ENCODE measurements at regions not wholly inside any gene's neighbourhood (a gene's known extent, or its start where the extent isn't known, plus 50 kb on each side); places are given as distances from the start of the nearest gene placed in this dataset.

DNA sequence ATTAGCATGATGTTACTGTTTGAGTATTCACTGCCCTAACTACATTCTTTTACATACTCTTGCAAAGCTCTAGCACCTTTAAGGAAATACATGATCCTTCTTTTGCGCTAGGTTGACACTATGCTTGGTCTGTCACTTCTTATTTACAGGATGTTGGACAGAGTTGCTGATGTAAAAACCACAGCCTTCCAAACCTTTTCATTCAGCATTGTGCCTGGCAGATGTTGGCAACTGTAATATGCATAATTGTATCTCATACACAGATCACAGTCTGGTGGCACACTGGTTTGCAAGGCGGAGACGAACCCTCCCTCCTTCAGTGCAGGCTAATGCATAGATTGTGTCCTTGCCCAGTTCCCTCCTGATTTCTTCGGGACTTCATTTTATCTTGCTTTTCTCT lies 224.1 kb downstream of the SNX19 start:
- no peak for TF ChIP-seq RXRA (IDR thresholded peaks at IDR 0.05)
- TF ChIP-seq YY1 (IDR thresholded peaks at IDR 0.05): no peak
- TF ChIP-seq, protein P1, sequence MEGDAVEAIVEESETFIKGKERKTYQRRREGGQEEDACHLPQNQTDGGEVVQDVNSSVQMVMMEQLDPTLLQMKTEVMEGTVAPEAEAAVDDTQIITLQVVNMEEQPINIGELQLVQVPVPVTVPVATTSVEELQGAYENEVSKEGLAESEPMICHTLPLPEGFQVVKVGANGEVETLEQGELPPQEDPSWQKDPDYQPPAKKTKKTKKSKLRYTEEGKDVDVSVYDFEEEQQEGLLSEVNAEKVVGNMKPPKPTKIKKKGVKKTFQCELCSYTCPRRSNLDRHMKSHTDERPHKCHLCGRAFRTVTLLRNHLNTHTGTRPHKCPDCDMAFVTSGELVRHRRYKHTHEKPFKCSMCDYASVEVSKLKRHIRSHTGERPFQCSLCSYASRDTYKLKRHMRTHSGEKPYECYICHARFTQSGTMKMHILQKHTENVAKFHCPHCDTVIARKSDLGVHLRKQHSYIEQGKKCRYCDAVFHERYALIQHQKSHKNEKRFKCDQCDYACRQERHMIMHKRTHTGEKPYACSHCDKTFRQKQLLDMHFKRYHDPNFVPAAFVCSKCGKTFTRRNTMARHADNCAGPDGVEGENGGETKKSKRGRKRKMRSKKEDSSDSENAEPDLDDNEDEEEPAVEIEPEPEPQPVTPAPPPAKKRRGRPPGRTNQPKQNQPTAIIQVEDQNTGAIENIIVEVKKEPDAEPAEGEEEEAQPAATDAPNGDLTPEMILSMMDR (IDR thresholded peaks at IDR 0.05; ENCODE audit: low read depth, low read length, missing input control): no peak
- TF ChIP-seq GABPA (IDR thresholded peaks at IDR 0.05 in 1 of 2, conservative IDR thresholded peaks at IDR 0.05 in 1 of 2): no peak
- TF ChIP-seq SP1 (IDR thresholded peaks at IDR 0.05): no peak
